ENCODE measurements at regions not wholly inside any gene's neighbourhood (a gene's known extent, or its start where the extent isn't known, plus 50 kb on each side); places are given as distances from the start of the nearest gene placed in this dataset.

DNA sequence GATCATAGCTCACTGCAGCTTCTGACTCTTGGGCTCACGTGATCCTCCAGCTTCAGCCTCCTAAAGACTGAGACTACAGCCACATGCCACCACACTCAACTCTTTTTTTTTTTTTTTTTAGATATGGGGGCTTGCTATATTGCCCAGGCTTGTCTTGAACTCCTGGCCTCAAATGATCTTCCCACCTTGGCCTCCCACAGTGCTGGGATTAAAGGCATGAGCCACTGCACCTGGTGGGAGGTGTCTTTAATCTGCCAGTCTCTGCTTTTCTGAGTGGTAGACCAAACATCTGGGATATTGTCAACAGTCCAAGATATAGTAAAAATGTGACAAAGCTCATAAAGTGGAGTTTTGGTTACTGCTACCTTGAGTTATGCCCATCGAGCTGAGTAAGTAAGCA is 104.9 kb upstream of the FOXP2 start:
- DNase-seq (ENCODE audit: extremely low read depth, low read depth): no peak
- TF ChIP-seq, protein P1, sequence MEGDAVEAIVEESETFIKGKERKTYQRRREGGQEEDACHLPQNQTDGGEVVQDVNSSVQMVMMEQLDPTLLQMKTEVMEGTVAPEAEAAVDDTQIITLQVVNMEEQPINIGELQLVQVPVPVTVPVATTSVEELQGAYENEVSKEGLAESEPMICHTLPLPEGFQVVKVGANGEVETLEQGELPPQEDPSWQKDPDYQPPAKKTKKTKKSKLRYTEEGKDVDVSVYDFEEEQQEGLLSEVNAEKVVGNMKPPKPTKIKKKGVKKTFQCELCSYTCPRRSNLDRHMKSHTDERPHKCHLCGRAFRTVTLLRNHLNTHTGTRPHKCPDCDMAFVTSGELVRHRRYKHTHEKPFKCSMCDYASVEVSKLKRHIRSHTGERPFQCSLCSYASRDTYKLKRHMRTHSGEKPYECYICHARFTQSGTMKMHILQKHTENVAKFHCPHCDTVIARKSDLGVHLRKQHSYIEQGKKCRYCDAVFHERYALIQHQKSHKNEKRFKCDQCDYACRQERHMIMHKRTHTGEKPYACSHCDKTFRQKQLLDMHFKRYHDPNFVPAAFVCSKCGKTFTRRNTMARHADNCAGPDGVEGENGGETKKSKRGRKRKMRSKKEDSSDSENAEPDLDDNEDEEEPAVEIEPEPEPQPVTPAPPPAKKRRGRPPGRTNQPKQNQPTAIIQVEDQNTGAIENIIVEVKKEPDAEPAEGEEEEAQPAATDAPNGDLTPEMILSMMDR (IDR thresholded peaks at IDR 0.05; ENCODE audit: low read depth, low read length): no peak

DNA sequence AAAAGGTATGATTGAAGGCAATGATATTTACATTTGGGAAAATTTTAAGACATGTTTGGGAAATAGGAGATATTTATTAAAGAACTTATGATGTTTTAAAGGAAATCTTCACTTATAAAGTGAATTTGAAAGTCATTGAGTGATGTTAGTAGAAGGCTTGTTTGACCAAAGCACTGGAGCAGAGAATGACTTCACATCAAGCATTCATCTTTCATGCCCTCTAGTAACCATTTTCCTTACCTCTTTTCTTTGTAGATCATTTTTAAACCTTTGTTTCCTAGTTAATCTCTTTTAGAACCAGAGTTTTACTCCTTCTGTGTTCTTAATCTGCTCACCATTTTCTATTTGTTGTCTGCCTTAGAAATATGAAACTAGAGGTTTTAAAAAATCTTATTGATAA is 111.3 kb upstream of the FOXP2 start:
- no peak for DNase-seq (ENCODE audit: extremely low read depth, low read depth)
- TF ChIP-seq, protein P1 (IDR thresholded peaks at IDR 0.05; ENCODE audit: low read depth, low read length): no peak

DNA sequence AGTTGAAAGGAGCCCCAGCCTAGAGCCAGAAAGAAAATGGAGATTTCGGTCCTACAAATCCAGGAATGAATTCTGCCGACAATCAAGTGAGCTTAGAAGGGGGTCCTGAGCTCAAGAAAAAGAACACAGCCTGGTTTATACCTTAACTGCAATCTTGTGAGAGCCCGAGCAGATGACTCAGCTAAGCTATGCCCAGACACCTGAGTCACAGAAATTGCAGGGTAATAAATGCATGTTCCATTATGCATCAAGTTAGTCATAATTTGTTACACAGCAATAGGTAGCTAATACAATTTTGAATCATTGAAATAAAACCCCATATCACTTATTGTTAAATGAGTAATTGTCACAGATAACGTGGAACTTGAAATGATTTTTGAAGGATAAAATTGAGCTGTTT is 111.8 kb upstream of the FOXP2 start:
- no peak for DNase-seq (ENCODE audit: extremely low read depth, low read depth)
- TF ChIP-seq, protein P1 (IDR thresholded peaks at IDR 0.05; ENCODE audit: low read depth, low read length): no peak

DNA sequence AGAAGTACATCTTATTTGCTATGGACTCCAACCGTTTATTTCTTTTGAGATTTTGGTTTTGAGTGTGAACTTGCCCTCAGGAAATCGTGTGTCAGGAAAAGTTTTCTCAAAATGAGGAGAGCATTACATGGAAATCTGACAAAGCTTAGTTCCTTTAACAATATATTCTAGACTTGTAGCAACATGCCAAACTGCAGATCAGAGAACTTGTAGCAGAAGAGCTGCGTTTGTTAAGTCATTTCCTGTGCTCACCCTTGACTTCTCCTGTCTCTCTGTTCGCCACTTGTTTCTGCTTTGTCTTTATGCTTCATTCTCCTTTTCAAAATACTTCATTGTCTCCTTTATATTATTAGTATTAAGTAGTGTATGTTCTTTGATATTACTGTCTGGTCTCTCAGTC is 116.6 kb upstream of the FOXP2 start:
- TF ChIP-seq, protein P1 (IDR thresholded peaks at IDR 0.05; ENCODE audit: low read depth, low read length): no peak
- DNase-seq (ENCODE audit: extremely low read depth, low read depth): no peak

DNA sequence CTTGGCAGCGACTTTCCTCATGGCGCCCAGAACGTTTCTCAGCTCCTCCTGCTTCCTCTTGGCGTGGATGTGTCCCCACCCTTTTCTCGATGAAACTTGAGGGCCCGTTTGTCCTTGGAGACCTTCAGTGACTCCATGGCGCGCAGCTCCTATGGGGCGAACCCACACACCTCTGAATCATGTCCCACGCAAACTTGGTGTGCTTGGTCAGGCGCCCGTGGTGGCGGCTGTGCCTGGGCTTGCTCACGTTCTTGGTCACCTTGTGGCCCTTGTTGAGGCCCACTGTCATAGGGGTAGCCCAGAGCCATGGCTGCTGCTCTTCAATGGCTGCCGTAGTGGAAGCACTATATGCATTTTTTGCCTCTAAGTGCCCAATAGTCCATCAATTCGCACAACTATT is 117.5 kb upstream of the FOXP2 start:
- TF ChIP-seq, protein P1 (IDR thresholded peaks at IDR 0.05; ENCODE audit: low read depth, low read length): no peak
- DNase-seq (ENCODE audit: extremely low read depth, low read depth): no peak

DNA sequence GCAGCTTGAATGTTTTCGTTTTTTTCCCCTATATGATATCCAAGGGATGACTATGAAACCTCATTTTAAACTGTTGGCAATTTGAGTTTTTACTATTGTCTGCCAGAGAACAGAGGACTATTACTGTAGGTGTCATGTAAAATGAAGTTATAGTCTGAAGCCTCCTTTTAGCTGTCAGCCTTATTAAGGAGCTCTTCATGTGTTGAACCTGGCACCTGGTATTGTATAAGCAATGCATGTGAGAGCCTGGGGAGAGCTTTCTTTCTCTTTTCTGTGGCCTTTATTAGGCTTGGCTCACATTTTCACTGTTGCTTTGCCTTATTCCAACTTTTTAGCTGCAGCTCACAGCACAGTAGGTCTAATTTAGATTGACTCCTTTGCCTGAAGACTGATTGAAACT is 119.1 kb upstream of the FOXP2 start:
- no peak for DNase-seq (ENCODE audit: extremely low read depth, low read depth)
- TF ChIP-seq, protein P1 (IDR thresholded peaks at IDR 0.05; ENCODE audit: low read depth, low read length): no peak

DNA sequence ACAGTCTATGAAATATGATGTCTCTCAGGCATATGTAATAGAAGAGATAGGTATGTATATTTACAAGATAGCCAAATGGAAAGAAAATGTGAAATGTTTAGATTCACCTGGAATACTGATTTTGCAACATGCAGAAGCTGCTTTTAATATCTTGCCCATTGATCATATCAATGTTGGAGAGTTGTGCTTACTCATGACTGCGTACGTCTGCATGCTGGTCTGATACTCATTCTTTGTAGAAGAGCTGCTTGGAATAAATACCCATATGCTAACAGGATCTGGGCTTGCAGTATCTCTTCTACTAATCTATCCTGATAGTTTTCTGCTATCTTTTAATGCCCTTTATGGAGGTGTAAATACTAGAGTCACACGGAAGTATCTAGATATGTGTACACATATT is 120.6 kb upstream of the FOXP2 start:
- TF ChIP-seq, protein P1 (IDR thresholded peaks at IDR 0.05; ENCODE audit: low read depth, low read length): no peak
- DNase-seq (ENCODE audit: extremely low read depth, low read depth): no peak
